Activated CD8-positive, alpha-beta memory T cell treated with anti-CD3 and anti-CD28 coated beads, Interleukin-2, amount 10 ng/mL, durations not matched to agents 7 days and 5 days (primary cell): ENCODE measurements at regions not wholly inside any gene's neighbourhood (a gene's known extent, or its start where the extent isn't known, plus 50 kb on each side); places are given as distances from the start of the nearest gene placed in this dataset.
"Not testable (repeated sequence)": the region's sequence is repeated elsewhere in the genome, so short reads cannot be mapped to it uniquely, and the experiment has no call there.

Source experiments
- ATAC-seq: fragments of 150-1000 bp; cut with Tn5 transposase; one replicate; pipeline ENCODE4 v1.10.0; 2021; ENCODE audit warnings: moderate library complexity
- CTCF ChIA-PET: fragments of 350-600 bp; sonication (Branson Sonifier 250); formaldehyde crosslinking; loops from one replicate; lab custom pipeline; 2021; ENCODE audit warnings: antibody characterized with exemption; lab: Charles Lee
- DNase-seq: peaks from one replicate; pipeline ENCODE4 v3.0.0-alpha.2; 2020
- H3K27ac Mint-ChIP-seq: one replicate; pipeline ENCODE4 v1.8.0; 2021; ENCODE audit warnings: mild to moderate bottlenecking, mixed read lengths
- H3K27me3 Mint-ChIP-seq: one replicate; pipeline ENCODE4 v1.8.0; 2021; ENCODE audit warnings: mixed read lengths
- H3K36me3 Mint-ChIP-seq: one replicate; pipeline ENCODE4 v1.8.0; 2021; ENCODE audit warnings: mild to moderate bottlenecking, mixed read lengths
- H3K4me1 Mint-ChIP-seq: one replicate; pipeline ENCODE4 v1.8.0; 2021; ENCODE audit warnings: mixed read lengths
- H3K4me3 Mint-ChIP-seq: one replicate; pipeline ENCODE4 v1.8.0; 2021; ENCODE audit warnings: mild to moderate bottlenecking, moderate library complexity, mixed read lengths
- H3K9me3 Mint-ChIP-seq: one replicate; pipeline ENCODE4 v1.8.0; 2022; ENCODE audit warnings: low read depth, mixed read lengths

DNA sequence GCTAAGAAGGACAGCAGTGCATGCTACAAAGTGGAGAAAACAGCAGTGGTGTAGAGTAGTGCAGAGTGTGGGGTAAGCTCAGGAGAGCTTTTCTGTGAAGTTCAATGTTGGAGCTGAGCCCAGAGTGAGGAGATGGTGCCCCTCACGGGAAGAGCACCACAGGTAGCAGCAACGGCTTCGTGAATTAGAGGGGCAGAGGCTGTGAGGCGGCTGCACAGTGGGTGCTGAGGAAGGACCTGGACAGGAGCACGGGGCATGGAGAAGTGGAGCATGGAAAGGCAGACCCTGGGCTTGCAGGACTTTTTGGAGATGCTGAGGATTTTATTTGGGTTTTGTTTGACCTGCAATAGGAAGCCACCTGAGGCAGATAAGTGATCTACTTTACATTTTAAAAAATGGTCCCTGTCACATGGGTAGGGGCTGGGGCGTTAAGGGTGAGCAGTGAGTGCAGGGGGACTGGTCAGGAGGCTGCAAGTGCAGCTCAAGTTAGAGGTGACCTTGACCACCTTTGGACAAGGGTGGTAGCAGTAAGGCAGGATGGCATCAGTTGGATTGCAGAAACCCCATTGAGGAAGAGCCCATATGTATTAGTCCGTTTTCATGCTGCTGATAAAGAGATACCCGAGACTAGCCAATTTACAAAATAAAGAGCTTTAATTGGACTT lies 85.0 kb downstream of the MYCN start:
- Mint-ChIP-seq H3K4me3 (no peak overlapping the region), H3K36me3 (no peaks in the 10 kb centered on the region), H3K27me3 (peaks cover under 1% of the 10 kb centered on the region), H3K9me3 (no peaks in the 10 kb centered on the region), H3K4me1 (no peaks in the 10 kb centered on the region), H3K27ac (no peak overlapping the region)
- ATAC-seq (no peak), DNase-seq (no peak)
- CTCF ChIA-PET = no interaction called here

DNA sequence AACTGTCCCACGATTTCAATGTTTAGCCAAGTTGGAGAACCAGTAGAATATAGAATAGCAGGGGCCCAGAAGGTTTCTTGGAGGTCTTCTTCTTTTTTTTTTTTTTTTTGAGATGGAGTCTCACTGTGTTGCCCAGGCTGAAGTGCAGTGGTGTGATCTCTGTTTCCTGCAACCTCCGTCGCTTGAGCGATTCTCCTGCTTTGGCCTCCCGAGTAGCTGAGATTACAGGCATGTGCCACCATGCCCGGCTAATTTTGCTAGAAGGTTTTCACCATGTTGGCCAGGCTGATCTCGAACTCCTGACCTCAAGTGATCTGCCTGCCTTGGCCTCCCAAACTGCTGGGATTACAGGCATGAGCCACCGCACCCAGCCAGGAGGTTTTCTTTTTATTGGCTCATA lies 84.3 kb downstream of the MYCN start:
- H3K27me3 Mint-ChIP-seq, H3K36me3 Mint-ChIP-seq, CTCF ChIA-PET: not testable (repeated sequence)

DNA sequence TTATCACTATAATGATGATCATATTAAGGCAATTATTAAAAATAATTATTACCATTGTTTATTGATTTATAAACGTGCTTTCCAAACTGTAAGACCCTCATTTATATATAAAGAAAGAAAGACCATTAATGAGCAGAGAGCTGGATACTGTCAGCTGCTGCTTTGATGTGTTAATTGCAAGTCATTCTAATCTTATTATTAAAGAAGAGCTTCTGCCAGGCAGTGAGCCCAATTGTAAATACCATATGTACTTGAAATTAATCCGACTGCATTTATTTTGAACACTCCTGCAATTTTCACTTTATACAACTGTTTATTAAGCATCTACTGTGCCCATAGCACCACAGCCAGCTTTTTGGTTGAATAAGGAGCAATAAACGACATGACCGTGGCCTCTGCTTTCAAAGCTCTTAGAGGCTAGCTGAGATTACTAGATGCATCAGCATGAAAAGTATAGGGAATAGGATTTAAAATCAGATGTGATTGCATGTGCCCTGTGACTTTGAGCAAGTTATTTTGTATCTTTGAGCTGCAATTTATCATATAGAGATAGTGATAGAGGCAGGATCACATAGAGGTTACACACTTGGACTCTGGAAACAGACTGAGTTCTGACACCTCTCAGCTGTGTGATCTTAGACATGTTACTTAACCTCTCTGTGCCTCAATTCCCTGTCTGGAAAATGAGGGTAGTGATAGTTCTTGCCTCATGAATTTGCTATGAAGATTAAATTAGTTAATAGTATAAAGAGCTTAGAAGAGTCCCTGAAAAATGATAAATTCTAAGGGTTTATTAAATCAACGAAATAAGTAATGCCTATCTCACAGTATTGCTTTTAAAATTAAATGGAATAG lies 83.4 kb downstream of the MYCN start:
- no peaks in the 10 kb centered on the region for H3K4me1 Mint-ChIP-seq
- CTCF ChIA-PET = no interaction called here

More for the DNA sequence above, 84.3 kb downstream of the MYCN start:
- not testable (repeated sequence) for DNase-seq, H3K4me3 Mint-ChIP-seq, ATAC-seq, H3K27ac Mint-ChIP-seq, H3K4me1 Mint-ChIP-seq, H3K9me3 Mint-ChIP-seq

DNA sequence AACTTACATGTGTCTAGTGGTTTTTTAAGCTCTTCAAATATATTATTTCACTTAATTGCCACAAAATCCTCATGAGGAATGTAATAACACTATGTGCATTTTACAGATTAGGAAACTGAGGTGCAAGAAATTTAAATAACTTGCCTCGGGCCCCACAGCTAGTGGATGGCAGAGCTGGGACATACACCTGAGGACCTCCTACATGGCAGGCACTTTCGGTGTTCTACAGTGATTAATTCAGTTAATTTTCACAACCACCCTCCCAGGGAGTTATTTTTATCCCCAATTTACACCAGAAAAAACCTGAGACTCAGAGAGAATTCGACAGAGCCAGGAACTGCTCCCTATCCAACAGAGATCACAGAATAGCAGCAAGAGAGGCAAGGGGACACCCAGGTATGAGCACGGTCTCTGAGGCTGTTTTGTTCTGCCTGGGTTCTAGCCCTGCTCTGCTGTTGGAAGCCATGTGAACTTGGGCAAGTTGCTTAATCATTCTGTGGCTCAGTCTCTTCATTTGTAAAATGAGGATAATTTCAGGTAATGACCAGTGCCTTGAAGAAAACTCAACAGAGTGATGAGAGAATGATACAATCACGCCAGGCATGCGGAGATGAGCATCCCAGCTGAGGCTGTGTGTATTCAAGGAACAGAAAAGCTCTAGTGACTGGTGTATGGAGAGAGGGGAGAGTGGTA lies 82.3 kb downstream of the MYCN start:
- CTCF ChIA-PET = no interaction called here
- ATAC-seq (no peak), DNase-seq (no peak)
- H3K4me3 Mint-ChIP-seq = no peak overlapping the region
- H3K9me3 Mint-ChIP-seq = no peaks in the 10 kb centered on the region
- peaks cover 2% of the 10 kb centered on the region for H3K27me3 Mint-ChIP-seq
- no peak overlapping the region for H3K27ac Mint-ChIP-seq
- H3K4me1 Mint-ChIP-seq = no peaks in the 10 kb centered on the region
- no peaks in the 10 kb centered on the region for H3K36me3 Mint-ChIP-seq

More for the DNA sequence above, 83.4 kb downstream of the MYCN start:
- ATAC-seq (no peak), DNase-seq (no peak)
- Mint-ChIP-seq H3K36me3 (no peaks in the 10 kb centered on the region), H3K27me3 (peaks cover 2% of the 10 kb centered on the region), H3K4me3 (no peak overlapping the region), H3K9me3 (no peaks in the 10 kb centered on the region), H3K27ac (no peak overlapping the region)

DNA sequence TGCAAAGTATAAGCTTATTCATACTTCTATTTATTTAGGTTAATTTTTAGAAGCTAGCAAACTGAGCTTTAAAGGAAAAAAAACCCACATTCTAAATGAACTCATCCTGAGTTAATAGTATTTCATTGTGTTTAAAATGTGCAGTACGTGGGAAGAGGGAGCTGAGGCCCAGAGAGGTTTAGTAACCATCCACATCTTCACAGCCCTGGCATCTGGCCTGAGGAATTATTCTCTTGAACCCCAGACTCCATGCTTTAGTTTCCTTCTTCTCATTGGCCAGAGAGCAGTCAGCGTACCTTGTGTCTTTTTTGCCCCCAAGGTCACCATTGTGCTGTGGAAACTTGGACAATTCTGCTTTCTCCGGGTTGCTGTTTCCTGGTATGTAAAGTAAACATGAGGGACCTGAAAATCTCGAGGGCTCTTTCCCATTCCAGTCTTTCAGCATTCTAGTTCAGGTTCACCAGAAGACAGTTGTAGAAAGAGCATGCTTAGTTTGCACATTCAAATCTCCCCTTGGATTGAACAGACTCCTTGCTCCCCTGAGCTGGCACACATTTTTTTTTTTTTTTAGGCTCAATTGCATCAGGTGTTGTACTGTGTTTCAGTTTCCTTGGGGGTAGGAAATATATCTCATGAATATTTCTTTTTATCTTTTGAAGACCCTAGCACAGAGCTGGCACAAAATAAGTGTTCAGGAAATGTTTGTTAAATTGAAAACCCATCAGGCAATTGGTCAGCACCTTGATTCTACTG lies 81.4 kb downstream of the MYCN start:
- ATAC-seq = no peak
- Mint-ChIP-seq H3K36me3 (no peaks in the 10 kb centered on the region), H3K9me3 (no peaks in the 10 kb centered on the region), H3K27ac (no peak overlapping the region), H3K4me3 (no peak overlapping the region), H3K27me3 (peaks cover 2% of the 10 kb centered on the region), H3K4me1 (no peaks in the 10 kb centered on the region)
- DNase-seq = no peak
- CTCF ChIA-PET = no interaction called here

DNA sequence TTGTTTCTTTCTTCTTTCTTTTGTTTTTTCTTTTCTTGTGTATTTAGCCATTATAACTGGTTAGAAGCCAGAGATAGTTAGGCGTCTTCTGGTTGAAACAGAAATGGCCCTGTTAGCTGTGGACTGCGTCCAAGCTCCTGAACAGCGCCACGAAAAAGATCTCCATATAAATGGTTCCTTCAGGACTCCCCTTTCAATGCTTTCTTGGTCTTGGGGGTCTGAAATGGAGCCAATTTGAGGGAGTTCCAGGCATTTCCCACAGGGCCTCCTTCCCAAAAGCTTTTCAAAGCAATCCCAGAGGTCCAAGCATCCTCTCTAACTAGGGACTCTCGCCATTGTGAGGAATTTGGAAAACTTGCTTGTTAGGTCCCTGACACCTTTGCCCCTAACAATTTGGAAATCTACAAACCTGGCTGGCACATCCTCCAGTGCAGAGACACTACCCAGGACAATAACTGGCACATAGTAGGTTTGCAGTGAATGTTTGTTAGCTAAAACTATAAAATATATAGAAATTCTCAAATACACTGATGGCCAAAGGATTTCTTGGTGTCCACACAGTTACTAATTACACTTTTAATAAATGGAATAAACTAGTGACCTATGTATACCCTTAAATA lies 80.1 kb downstream of the MYCN start:
- H3K9me3 Mint-ChIP-seq = no peaks in the 10 kb centered on the region
- ATAC-seq (no peak), DNase-seq (no peak)
- H3K36me3 Mint-ChIP-seq = no peaks in the 10 kb centered on the region
- no peak overlapping the region for H3K4me3 Mint-ChIP-seq
- no peak overlapping the region for H3K27ac Mint-ChIP-seq
- H3K4me1 Mint-ChIP-seq = no peaks in the 10 kb centered on the region
- CTCF ChIA-PET = no interaction called here
- peaks cover 2% of the 10 kb centered on the region for H3K27me3 Mint-ChIP-seq

DNA sequence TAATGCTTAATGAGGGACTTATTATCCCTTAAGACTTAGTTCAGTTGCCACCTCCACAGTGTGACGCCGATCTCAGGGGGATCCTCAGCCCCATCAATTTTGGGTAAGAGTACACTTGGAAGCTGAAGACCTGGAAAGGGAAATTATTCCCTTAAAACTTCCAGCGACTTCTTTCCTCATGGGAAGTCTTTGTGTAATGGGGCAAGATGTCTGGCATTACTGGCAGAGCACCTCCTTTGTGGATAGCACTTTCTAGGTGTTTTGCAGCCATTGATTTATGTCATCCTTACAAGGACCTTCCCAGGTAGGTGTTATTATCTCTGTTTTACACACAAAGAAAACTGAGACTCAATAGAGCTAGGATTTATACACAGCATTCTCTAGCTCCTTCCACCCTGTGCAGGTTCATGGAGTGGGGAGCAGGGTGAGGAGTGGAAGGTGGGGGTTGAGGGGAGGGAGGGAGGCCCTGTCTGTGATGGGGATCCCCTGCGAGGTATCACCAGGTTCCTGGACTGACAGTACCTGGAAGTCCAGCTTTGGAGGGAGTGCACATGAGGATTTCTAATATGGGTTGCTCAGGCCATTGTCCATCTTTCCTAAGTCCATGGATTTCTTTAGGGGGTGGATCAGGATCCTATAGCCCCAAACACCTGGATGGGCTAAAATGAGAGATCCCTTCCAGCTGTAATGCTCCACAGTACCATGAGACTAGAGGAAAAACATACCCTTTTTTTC lies 79.4 kb downstream of the MYCN start:
- Mint-ChIP-seq H3K9me3 (no peaks in the 10 kb centered on the region), H3K27me3 (peaks cover 3% of the 10 kb centered on the region), H3K27ac (no peak overlapping the region), H3K4me1 (no peaks in the 10 kb centered on the region), H3K36me3 (no peaks in the 10 kb centered on the region), H3K4me3 (no peak overlapping the region)
- CTCF ChIA-PET = no interaction called here
- ATAC-seq (no peak), DNase-seq (no peak)

DNA sequence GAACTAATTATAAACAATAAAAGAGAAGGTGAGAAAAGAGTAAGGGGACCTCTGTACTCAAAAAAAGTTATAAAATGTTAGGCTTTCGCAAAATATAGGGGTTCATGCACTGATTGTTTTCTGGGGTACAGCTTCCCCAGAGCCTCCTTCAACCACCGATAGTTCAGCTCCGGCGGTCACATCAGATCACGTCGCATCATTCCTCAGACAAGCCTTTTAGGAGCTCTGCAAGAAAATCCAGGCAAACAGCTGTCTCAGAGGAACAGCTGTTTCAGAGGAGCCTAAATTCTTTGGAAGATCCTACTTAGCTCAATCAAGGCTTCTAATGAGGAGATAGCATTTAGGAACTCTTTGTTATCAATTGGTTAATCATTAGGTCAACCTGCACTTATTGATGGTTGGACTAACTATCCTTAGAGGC lies 78.7 kb downstream of the MYCN start:
- Mint-ChIP-seq H3K27me3 (peaks cover 11% of the 10 kb centered on the region), H3K4me1 (no peaks in the 10 kb centered on the region), H3K4me3 (no peak overlapping the region), H3K36me3 (no peaks in the 10 kb centered on the region), H3K27ac (no peak overlapping the region), H3K9me3 (no peaks in the 10 kb centered on the region)
- CTCF ChIA-PET = no interaction called here
- ATAC-seq = no peak
- DNase-seq = no peak

DNA sequence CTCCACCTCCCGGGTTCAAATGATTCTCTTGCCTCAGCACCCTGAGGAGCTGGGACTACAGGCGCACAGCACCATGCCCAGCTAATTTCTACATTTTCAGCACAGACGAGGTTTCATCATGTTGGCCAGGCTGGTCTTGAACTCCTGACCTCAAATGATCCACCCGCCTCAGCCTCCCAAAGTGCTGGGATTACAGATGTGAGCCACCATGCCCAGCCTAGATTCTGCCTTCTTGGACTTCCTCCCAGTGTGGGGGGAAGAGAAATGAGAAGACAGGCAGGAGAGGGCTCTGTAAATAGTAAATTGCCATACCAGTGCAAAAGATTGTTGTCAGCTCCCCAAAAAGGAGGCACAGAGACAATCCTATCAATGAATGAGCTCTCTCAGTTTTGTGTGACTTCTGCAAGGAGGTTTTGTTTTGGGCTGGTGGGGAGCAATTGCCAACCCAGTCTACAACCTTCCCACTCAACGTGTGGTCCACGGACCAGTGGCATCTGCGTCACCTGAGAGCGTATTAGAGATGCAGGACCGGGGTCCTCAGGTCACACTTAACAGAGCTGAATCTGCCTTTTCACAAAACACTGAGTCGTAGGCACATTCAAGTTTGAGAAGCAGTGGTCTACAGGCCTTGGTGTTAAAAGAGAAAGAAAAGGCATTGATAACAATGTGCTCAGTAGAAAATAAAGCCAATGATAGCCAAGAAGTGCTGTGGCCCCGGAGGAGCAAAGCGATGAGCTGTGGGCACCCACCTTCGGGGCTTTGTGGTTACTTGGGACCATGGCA lies 78.1 kb downstream of the MYCN start:
- H3K4me3 Mint-ChIP-seq = no peak overlapping the region
- no peak overlapping the region for H3K27ac Mint-ChIP-seq
- H3K27me3 Mint-ChIP-seq = peaks cover 15% of the 10 kb centered on the region
- ATAC-seq (no peak), DNase-seq (no peak)
- no peaks in the 10 kb centered on the region for H3K9me3 Mint-ChIP-seq
- CTCF ChIA-PET = no interaction called here
- no peaks in the 10 kb centered on the region for H3K4me1 Mint-ChIP-seq
- no peaks in the 10 kb centered on the region for H3K36me3 Mint-ChIP-seq

DNA sequence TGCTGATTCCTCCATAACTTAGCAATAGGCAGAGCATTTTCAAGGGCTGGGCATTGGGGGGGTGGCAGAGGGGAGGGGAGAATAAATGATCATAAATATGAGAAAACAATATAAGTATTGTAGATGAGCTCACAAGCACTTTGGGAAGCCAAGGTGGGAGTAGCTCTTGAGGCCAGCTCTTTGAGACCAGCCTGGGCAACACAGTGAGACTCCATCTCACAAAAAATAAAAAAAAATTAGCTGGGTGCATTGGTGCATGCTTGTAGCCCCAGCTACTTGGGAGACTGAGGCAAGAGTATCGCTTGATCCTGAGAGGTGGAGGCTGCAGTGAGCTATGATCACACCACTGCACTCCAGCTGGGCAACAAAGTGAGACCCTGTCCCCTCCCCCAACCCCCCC lies 75.9 kb downstream of the MYCN start:
- H3K9me3 Mint-ChIP-seq = no peaks in the 10 kb centered on the region
- DNase-seq (no peak), ATAC-seq (no peak)
- no peak overlapping the region for H3K27ac Mint-ChIP-seq
- CTCF ChIA-PET = no interaction called here
- H3K4me1 Mint-ChIP-seq = no peaks in the 10 kb centered on the region
- H3K4me3 Mint-ChIP-seq = no peak overlapping the region
- peaks cover 23% of the 10 kb centered on the region for H3K27me3 Mint-ChIP-seq
- H3K36me3 Mint-ChIP-seq = no peaks in the 10 kb centered on the region

DNA sequence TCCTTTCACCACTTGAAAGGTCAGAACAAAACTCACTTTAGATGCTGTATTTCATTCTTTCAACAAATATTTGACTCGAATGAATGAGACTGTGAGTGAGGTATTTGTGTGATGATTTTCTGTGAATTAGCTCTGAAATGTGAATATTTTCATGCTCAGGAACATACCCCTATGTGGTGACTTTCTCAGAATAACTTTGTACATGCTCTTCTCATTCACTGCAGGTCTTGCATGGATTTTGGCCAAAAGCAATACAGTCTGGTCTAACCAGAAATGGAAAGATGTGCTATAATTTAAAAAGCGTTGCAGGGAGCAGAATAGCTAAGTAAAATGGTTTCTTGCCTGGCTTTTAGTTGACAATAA lies 75.5 kb downstream of the MYCN start:
- no peaks in the 10 kb centered on the region for H3K36me3 Mint-ChIP-seq
- H3K9me3 Mint-ChIP-seq = no peaks in the 10 kb centered on the region
- no peaks in the 10 kb centered on the region for H3K4me1 Mint-ChIP-seq
- H3K27ac Mint-ChIP-seq = no peak overlapping the region
- CTCF ChIA-PET = no interaction called here
- ATAC-seq = no peak
- no peak overlapping the region for H3K4me3 Mint-ChIP-seq
- peaks cover 23% of the 10 kb centered on the region for H3K27me3 Mint-ChIP-seq
- DNase-seq = no peak
